Transverse colon (tissue), 4 donors: ENCODE measurements at regions not wholly inside any gene's neighbourhood (a gene's known extent, or its start where the extent isn't known, plus 50 kb on each side); places are given as distances from the start of the nearest gene placed in this dataset.
A peak's percentile ranks its signal among the peaks of the same experiment; 100 is the strongest.

ENCODE experiments used
- DNase-seq: peaks from one replicate; pipeline ENCODE4 v3.0.0-alpha.2; 2019
- H3K27ac ChIP-seq, 4 donors: fragments of 200-600 bp; sonication (generic); 2 replicates each; pipeline ENCODE4 v1.5.1; 2016 to 2018; ENCODE audit warnings: inconsistent platforms in 4 of 4
- H3K27me3 ChIP-seq: fragments of 200-600 bp; sonication (generic); 2 replicates; pipeline ENCODE4 v1.5.1; 2017; ENCODE audit warnings: inconsistent platforms
- H3K36me3 ChIP-seq, 4 donors: fragments of 200-600 bp; sonication (generic); 2 replicates each; pipeline ENCODE4 v1.5.1; 2017 to 2019; ENCODE audit warnings: inconsistent platforms in 4 of 4
- H3K4me1 ChIP-seq, 4 donors: fragments of 200-600 bp; sonication (generic); 2 replicates each; pipeline ENCODE4 v1.5.1; 2017 to 2020; ENCODE audit warnings: inconsistent platforms in 4 of 4
- H3K4me3 ChIP-seq, 4 donors: fragments of 200-600 bp; sonication (generic); 1 replicate in 1 of 4; 2 replicates in 3 of 4; pipeline versions ENCODE4 v1.5.1 to v1.6.1; 2017 to 2019; ENCODE audit warnings: inconsistent platforms in 4 of 4
- H3K9me3 ChIP-seq, 2 donors: fragments of 200-600 bp; sonication (generic); 2 replicates each; pipeline ENCODE4 v1.5.1; 2017 to 2019; ENCODE audit warnings: inconsistent platforms in 2 of 2
- EP300 ChIP-seq: sonication (generic); formaldehyde crosslinking; IDR thresholded peaks from one replicate; pipeline ENCODE4 v1.6.1; 2017; ENCODE audit warnings: antibody characterized with exemption, low read depth
- POLR2A ChIP-seq: fragments of 450-650 bp; IDR thresholded peaks from one replicate; pipeline ENCODE4 v1.6.1; 2016; ENCODE audit warnings: antibody characterized with exemption, mild to moderate bottlenecking, moderate library complexity
- POLR2AphosphoS5 ChIP-seq, 3 donors: sonication (generic); formaldehyde crosslinking; IDR thresholded peaks; one replicate each; pipeline ENCODE4 v1.6.1; 2016; ENCODE audit warnings: antibody characterized with exemption in 3 of 3
- WGBS, 2 donors: methylation state at CpG; one replicate each; pipeline ENCODE4 v1.1.5; 2018; ENCODE audit warnings: low coverage in 1 of 2; 5-methylcytosine and 5-hydroxymethylcytosine counted together
- in situ Hi-C, 4 donors: fragments of 200-750 bp; cut with MboI; loops; one replicate each; pipeline versions ENCODE4 v1.15.0 to v1.15.1; 2017; ENCODE audit warnings: low sequenced_read_pairs in 3 of 4, low pct_ligation_motif_present in 1 of 4, low pct_unique_long_range_greater_than_20kb in 1 of 4
- intact Hi-C: fragments of 100-400 bp; cut with DNase I; formaldehyde crosslinking; loops from one replicate; pipeline ENCODE4 v1.15.1; 2023; ENCODE audit warnings: low total_unique reads
- TF ChIP-seq, protein P1 (sequence below), 5 experiments: fragments of 200-600 bp in 3 of 5; fragments of 450-650 bp in 2 of 5; sonication (generic) in 3 of 5; IDR thresholded peaks; 1 replicate in 2 of 5; 2 replicates in 3 of 5; pipeline ENCODE4 v1.5.1; 2016 to 2017; ENCODE audit warnings: antibody characterized with exemption in 5 of 5, inconsistent platforms in 3 of 5, mild to moderate bottlenecking in 2 of 5, moderate library complexity in 1 of 5

DNA sequence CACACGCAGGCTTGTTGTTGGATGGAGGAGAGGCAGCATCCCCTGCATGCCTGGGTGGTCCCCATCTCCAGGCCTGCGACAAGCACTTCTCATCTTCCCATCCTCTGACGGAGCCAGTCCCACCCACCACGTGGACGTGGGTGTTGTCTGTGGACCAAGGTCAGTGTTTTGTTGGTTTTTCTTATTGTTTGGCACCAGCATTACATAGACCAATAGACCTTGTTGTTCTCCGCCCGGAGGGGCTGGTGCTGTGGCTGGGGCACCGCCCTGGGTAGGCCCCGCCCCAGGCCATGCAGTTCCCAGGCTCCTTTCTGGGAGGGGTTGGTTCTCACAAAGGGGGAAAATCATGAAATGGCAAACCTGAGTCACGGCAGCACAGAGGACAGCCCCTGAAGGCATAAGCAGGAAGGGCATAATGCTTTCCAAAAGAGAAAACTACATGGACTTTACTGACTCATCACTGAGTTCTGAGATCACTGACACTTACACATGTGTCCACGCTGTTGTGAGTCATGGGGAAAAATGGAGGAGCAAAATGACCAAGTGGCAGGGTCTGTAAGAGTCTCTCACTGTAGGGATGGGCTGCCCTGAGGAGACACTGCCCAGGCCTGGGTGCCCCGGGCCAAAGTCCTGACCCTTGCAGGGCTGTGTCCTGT, 90.8 kb downstream of the THBS2 start:
- Histone ChIP-seq H3K4me1 (peaks cover 0 to 7% (median 0%) of the 10 kb centered on the region in 4 donors), H3K36me3 (no peaks in the 10 kb centered on the region), H3K27me3 (no peaks in the 10 kb centered on the region), H3K27ac (no peak overlapping the region), H3K4me3 (no peak overlapping the region), H3K9me3 (no peaks in the 10 kb centered on the region)
- WGBS, 2 donors, result 65% methylated on average over 11 of the region's 12 CpGs; no CpG with 5 or more reads in 1 of the 2 donors
- in situ Hi-C loops, result no loop called here
- DNase-seq, result no peak
- TF ChIP-seq, protein P1, sequence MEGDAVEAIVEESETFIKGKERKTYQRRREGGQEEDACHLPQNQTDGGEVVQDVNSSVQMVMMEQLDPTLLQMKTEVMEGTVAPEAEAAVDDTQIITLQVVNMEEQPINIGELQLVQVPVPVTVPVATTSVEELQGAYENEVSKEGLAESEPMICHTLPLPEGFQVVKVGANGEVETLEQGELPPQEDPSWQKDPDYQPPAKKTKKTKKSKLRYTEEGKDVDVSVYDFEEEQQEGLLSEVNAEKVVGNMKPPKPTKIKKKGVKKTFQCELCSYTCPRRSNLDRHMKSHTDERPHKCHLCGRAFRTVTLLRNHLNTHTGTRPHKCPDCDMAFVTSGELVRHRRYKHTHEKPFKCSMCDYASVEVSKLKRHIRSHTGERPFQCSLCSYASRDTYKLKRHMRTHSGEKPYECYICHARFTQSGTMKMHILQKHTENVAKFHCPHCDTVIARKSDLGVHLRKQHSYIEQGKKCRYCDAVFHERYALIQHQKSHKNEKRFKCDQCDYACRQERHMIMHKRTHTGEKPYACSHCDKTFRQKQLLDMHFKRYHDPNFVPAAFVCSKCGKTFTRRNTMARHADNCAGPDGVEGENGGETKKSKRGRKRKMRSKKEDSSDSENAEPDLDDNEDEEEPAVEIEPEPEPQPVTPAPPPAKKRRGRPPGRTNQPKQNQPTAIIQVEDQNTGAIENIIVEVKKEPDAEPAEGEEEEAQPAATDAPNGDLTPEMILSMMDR (IDR thresholded peaks at IDR 0.05), result no peak
- TF ChIP-seq POLR2AphosphoS5 (IDR thresholded peaks at IDR 0.05), result peak in 1 of 3 donors; percentile 13
- TF ChIP-seq EP300, result no peak
- TF ChIP-seq POLR2A, result no peak
- intact Hi-C loops, result no loop called here

DNA sequence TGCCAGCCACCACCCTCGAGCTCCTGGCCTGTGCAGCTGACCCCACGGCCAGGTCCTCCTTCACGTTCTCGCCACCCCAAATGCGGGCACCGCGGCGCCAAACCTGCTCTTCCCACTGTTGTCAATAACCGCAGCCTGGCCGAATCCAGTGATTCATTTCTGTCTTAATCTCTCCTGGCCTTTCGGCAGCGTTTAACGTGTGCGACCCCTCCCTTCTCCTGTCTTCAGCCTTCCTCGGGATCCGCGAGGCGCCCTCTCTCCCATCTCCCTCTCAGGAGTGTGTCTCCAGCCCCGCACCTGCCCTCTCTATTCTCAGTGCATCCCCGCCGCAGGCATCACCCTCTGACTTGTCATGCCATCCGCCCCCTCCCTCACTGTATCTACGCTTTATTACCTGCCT, 91.4 kb downstream of the THBS2 start:
- no peaks in the 10 kb centered on the region for H3K36me3 ChIP-seq
- no peaks in the 10 kb centered on the region for H3K27me3 ChIP-seq
- intact Hi-C loops (no loop called here), in situ Hi-C loops (no loop called here)
- DNase-seq, result no peak
- peaks cover 0 to 14% (median 0%) of the 10 kb centered on the region in 4 donors for H3K4me1 ChIP-seq
- H3K4me3 ChIP-seq, result no peak overlapping the region
- no peak overlapping the region for H3K27ac ChIP-seq
- TF ChIP-seq POLR2A (no peak), EP300 (no peak)
- 89 to 90% methylated on average over 16 to 23 of the region's 23 CpGs for WGBS, 2 donors
- no peaks in the 10 kb centered on the region for H3K9me3 ChIP-seq

DNA sequence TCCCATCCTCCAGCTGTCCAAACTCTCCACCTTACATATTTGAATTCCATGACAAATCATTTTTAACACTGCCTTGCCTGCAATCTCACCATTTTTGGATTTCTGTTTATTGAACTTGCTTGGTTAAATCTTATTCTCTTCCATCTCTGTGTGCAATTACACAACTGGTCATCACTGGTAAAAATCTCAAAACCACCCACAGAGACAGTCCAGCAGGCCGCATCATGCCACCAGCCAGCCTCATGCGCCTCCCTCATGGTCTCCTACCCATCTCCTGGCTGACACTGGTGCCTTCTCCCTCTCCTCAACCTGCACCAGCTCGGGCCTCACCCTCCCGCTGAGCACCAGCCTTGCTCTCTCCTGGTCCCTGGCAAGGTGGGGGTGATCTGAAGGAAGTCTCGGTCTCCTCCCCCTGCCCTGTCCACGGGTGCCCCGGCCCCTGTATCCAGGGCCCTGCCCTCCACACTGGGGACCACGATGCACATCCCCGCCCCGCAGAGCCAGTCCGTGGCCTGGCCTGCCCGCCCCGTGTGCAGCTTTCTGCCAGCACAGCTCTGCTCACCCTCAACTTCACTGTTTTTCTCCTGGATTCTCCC, 92.0 kb downstream of the THBS2 start:
- DNase-seq, result no peak
- no peak overlapping the region for H3K27ac ChIP-seq
- intact Hi-C loops (no loop called here), in situ Hi-C loops (no loop called here)
- H3K9me3 ChIP-seq, result no peaks in the 10 kb centered on the region
- 83 to 98% methylated on average over 7 to 13 of the region's 13 CpGs for WGBS, 2 donors
- H3K4me3 ChIP-seq, result no peak overlapping the region
- TF ChIP-seq EP300, result no peak
- TF ChIP-seq POLR2AphosphoS5 (IDR thresholded peaks at IDR 0.05), result no peak
- TF ChIP-seq, protein P1 (IDR thresholded peaks at IDR 0.05), result no peak
- TF ChIP-seq POLR2A, result no peak
- no peaks in the 10 kb centered on the region for H3K36me3 ChIP-seq
- H3K27me3 ChIP-seq, result no peaks in the 10 kb centered on the region
- H3K4me1 ChIP-seq, result peaks cover 0 to 14% (median 0%) of the 10 kb centered on the region in 4 donors

DNA sequence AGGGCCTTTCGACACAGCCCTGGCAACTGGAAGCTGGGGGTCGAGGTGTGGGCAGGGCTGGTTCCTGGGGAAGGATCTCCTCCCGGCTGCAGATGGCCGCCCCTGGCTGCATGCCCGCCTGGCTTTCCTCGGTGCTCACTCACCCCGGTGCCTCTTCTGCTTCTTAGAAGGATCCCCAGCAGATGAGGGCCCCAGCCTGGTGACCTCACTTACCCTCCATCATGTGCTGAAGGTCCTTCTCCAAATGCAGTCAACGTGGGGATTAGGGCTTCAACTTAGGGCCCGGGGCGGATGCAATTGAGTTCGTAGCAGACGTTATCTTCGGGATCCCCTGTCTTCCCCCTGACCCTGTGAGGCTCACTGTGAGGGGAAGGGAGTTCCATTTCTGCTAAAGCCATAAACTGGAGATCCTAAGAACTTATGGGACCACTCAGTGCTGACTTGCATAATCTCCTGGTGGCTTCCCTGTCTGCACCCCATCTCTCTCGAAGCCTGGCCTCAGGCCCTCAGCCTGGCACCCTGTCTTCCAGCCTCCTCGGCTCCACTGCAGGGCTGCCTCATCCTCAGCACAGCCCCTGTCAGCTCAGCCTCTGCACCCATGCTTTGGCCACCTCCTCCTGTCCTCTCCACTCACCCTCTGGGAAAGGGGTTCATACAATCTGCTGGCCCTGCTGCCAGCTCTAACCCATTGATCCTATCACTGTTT, 92.6 kb downstream of the THBS2 start:
- in situ Hi-C loops, result no loop called here
- Histone ChIP-seq H3K36me3 (no peaks in the 10 kb centered on the region), H3K9me3 (no peaks in the 10 kb centered on the region), H3K27me3 (no peaks in the 10 kb centered on the region), H3K4me3 (no peak overlapping the region), H3K4me1 (peaks cover 0 to 14% (median 0%) of the 10 kb centered on the region in 4 donors), H3K27ac (no peak overlapping the region)
- no peak for TF ChIP-seq EP300
- TF ChIP-seq, protein P1 (IDR thresholded peaks at IDR 0.05), result no peak
- TF ChIP-seq POLR2A, result no peak
- TF ChIP-seq POLR2AphosphoS5 (IDR thresholded peaks at IDR 0.05), result no peak
- intact Hi-C loops, result no loop called here
- no peak for DNase-seq
- 74 to 84% methylated on average over 8 to 15 of the region's 15 CpGs for WGBS, 2 donors
